Effector memory CD8-positive, alpha-beta T cell (primary cell): ENCODE measurements at regions not wholly inside any gene's neighbourhood (a gene's known extent, or its start where the extent isn't known, plus 50 kb on each side); places are given as distances from the start of the nearest gene placed in this dataset.

ENCODE experiments used
- ATAC-seq: fragments of 150-1000 bp; cut with Tn5 transposase; replicated peaks from 2 replicates; pipeline ENCODE4 v1.10.0; 2021; ENCODE audit warnings: mild to moderate bottlenecking, moderate library complexity
- DNase-seq, 3 experiments: peaks; one replicate each; pipeline ENCODE4 v3.0.0; 2021
- H3K27ac Mint-ChIP-seq, 2 donors: one replicate each; pipeline ENCODE4 v1.8.0; 2022; ENCODE audit warnings: mild to moderate bottlenecking in 2 of 2, mixed read lengths in 2 of 2, moderate library complexity in 2 of 2
- H3K27me3 Mint-ChIP-seq, 2 donors: one replicate each; pipeline ENCODE4 v1.8.0; 2022; ENCODE audit warnings: mixed read lengths in 2 of 2
- H3K36me3 Mint-ChIP-seq: one replicate; pipeline ENCODE4 v1.8.0; 2022; ENCODE audit warnings: mild to moderate bottlenecking, moderate library complexity, mixed read lengths; ENCODE audit not compliant: insufficient read depth
- H3K4me1 Mint-ChIP-seq, 2 donors: one replicate each; pipeline ENCODE4 v1.8.0; 2022; ENCODE audit warnings: low read depth in 2 of 2, mixed read lengths in 2 of 2
- H3K4me3 Mint-ChIP-seq, 2 donors: one replicate each; pipeline ENCODE4 v1.8.0; 2022; ENCODE audit warnings: mild to moderate bottlenecking in 2 of 2, mixed read lengths in 2 of 2, moderate library complexity in 2 of 2
- H3K9me3 Mint-ChIP-seq, 2 donors: one replicate each; pipeline ENCODE4 v1.8.0; 2022; ENCODE audit warnings: mixed read lengths in 2 of 2

GRCh38 chr12:67451206-67451605 is 182.0 kb downstream of the CAND1 start:
- no peaks in the 10 kb centered on the region for H3K36me3 Mint-ChIP-seq
- H3K27me3 Mint-ChIP-seq: no peaks in the 10 kb centered on the region
- peaks cover 26 to 35% of the 10 kb centered on the region in 2 donors for H3K4me1 Mint-ChIP-seq
- peak overlapping the region in 1 of 2 donors; percentile 68 for H3K27ac Mint-ChIP-seq
- H3K9me3 Mint-ChIP-seq: no peaks in the 10 kb centered on the region
- ATAC-seq (no peak), DNase-seq (no peak)
- H3K4me3 Mint-ChIP-seq: peak overlapping the region in 1 of 2 donors; percentile 15

GRCh38 chr12:67452119-67452805 is 183.1 kb downstream of the CAND1 start:
- Mint-ChIP-seq H3K4me3 (peak overlapping the region in 1 of 2 donors; percentile 0), H3K4me1 (peaks cover 26 to 35% of the 10 kb centered on the region in 2 donors), H3K36me3 (no peaks in the 10 kb centered on the region), H3K27ac (peak overlapping the region; percentile 47 to 74), H3K9me3 (no peaks in the 10 kb centered on the region), H3K27me3 (peaks cover 0 to 2% of the 10 kb centered on the region in 2 donors)
- DNase-seq (no peak), ATAC-seq (peak; percentile 62)

- H3K27me3 Mint-ChIP-seq: peaks cover 0 to 7% of the 10 kb centered on the region in 2 donors
- no peaks in the 10 kb centered on the region for H3K9me3 Mint-ChIP-seq
- peaks cover 26 to 35% of the 10 kb centered on the region in 2 donors for H3K4me1 Mint-ChIP-seq
- DNase-seq (no peak), ATAC-seq (no peak)
- no peak overlapping the region for H3K27ac Mint-ChIP-seq
- H3K4me3 Mint-ChIP-seq: no peak overlapping the region
- H3K36me3 Mint-ChIP-seq: no peaks in the 10 kb centered on the region
Observed at GRCh38 chr12:67453191-67453590, 184.0 kb downstream of the CAND1 start.

GRCh38 chr12:67455236-67455635 is 186.1 kb downstream of the CAND1 start:
- ATAC-seq (no peak), DNase-seq (no peak)
- Mint-ChIP-seq H3K27ac (no peak overlapping the region), H3K36me3 (no peaks in the 10 kb centered on the region), H3K4me1 (peaks cover 12 to 15% of the 10 kb centered on the region in 2 donors), H3K27me3 (peaks cover 0 to 7% of the 10 kb centered on the region in 2 donors), H3K9me3 (no peaks in the 10 kb centered on the region), H3K4me3 (no peak overlapping the region)

- DNase-seq: no peak
- no peak overlapping the region for H3K27ac Mint-ChIP-seq
- ATAC-seq: no peak
- H3K4me1 Mint-ChIP-seq: peaks cover 4 to 7% of the 10 kb centered on the region in 2 donors
- H3K4me3 Mint-ChIP-seq: no peak overlapping the region
- no peaks in the 10 kb centered on the region for H3K9me3 Mint-ChIP-seq
- no peaks in the 10 kb centered on the region for H3K36me3 Mint-ChIP-seq
- peaks cover 0 to 7% of the 10 kb centered on the region in 2 donors for H3K27me3 Mint-ChIP-seq
Observed at GRCh38 chr12:67456431-67456901, 187.3 kb downstream of the CAND1 start.

GRCh38 chr12:67457136-67457535 is 188.0 kb downstream of the CAND1 start:
- H3K4me1 Mint-ChIP-seq: peaks cover 3 to 5% of the 10 kb centered on the region in 2 donors
- peaks cover 0 to 7% of the 10 kb centered on the region in 2 donors for H3K27me3 Mint-ChIP-seq
- H3K9me3 Mint-ChIP-seq: no peaks in the 10 kb centered on the region
- no peak for ATAC-seq
- H3K27ac Mint-ChIP-seq: no peak overlapping the region
- no peaks in the 10 kb centered on the region for H3K36me3 Mint-ChIP-seq
- no peak overlapping the region for H3K4me3 Mint-ChIP-seq
- DNase-seq: no peak

- Mint-ChIP-seq H3K4me3 (no peak overlapping the region), H3K36me3 (no peaks in the 10 kb centered on the region), H3K27me3 (peaks cover 0 to 7% of the 10 kb centered on the region in 2 donors), H3K4me1 (no peaks in the 10 kb centered on the region), H3K9me3 (no peaks in the 10 kb centered on the region), H3K27ac (no peak overlapping the region)
- no peak for DNase-seq
- ATAC-seq: no peak
Observed at GRCh38 chr12:67457778-67458665, 188.9 kb downstream of the CAND1 start.

GRCh38 chr12:67459173-67459572 is 189.4 kb upstream of the DYRK2 start:
- H3K27ac Mint-ChIP-seq: no peak overlapping the region
- no peaks in the 10 kb centered on the region for H3K9me3 Mint-ChIP-seq
- no peak overlapping the region for H3K4me3 Mint-ChIP-seq
- no peak for ATAC-seq
- peaks cover 0 to 7% of the 10 kb centered on the region in 2 donors for H3K27me3 Mint-ChIP-seq
- H3K4me1 Mint-ChIP-seq: no peaks in the 10 kb centered on the region
- no peaks in the 10 kb centered on the region for H3K36me3 Mint-ChIP-seq
- no peak for DNase-seq

- DNase-seq: no peak
- peaks cover 0 to 7% of the 10 kb centered on the region in 2 donors for H3K27me3 Mint-ChIP-seq
- H3K9me3 Mint-ChIP-seq: peaks cover 0 to 2% of the 10 kb centered on the region in 2 donors
- no peaks in the 10 kb centered on the region for H3K36me3 Mint-ChIP-seq
- no peak for ATAC-seq
- H3K27ac Mint-ChIP-seq: no peak overlapping the region
- H3K4me3 Mint-ChIP-seq: no peak overlapping the region
- H3K4me1 Mint-ChIP-seq: no peaks in the 10 kb centered on the region
Observed at GRCh38 chr12:67459578-67459977, 189.0 kb upstream of the DYRK2 start.

GRCh38 chr12:67460388-67460787 is 188.2 kb upstream of the DYRK2 start:
- H3K4me3 Mint-ChIP-seq: no peak overlapping the region
- ATAC-seq (no peak), DNase-seq (no peak)
- H3K27ac Mint-ChIP-seq: no peak overlapping the region
- peaks cover 0 to 7% of the 10 kb centered on the region in 2 donors for H3K27me3 Mint-ChIP-seq
- H3K36me3 Mint-ChIP-seq: no peaks in the 10 kb centered on the region
- no peaks in the 10 kb centered on the region for H3K4me1 Mint-ChIP-seq
- peaks cover 0 to 2% of the 10 kb centered on the region in 2 donors for H3K9me3 Mint-ChIP-seq

GRCh38 chr12:67468549-67469245 is 179.8 kb upstream of the DYRK2 start:
- H3K36me3 Mint-ChIP-seq: no peaks in the 10 kb centered on the region
- H3K4me1 Mint-ChIP-seq: peaks cover 0 to 1% of the 10 kb centered on the region in 2 donors
- H3K27ac Mint-ChIP-seq: no peak overlapping the region
- DNase-seq (no peak), ATAC-seq (no peak)
- no peaks in the 10 kb centered on the region for H3K27me3 Mint-ChIP-seq
- H3K4me3 Mint-ChIP-seq: no peak overlapping the region
- peaks cover 7 to 8% of the 10 kb centered on the region in 2 donors for H3K9me3 Mint-ChIP-seq

- Mint-ChIP-seq H3K4me3 (no peak overlapping the region), H3K4me1 (peaks cover 0 to 1% of the 10 kb centered on the region in 2 donors), H3K9me3 (peaks cover 7% of the 10 kb centered on the region in 2 donors), H3K27ac (no peak overlapping the region), H3K36me3 (no peaks in the 10 kb centered on the region), H3K27me3 (no peaks in the 10 kb centered on the region)
- ATAC-seq (no peak), DNase-seq (no peak)
Observed at GRCh38 chr12:67469666-67470065, 178.9 kb upstream of the DYRK2 start.

- Mint-ChIP-seq H3K4me1 (peaks cover 0 to 1% of the 10 kb centered on the region in 2 donors), H3K9me3 (peaks cover 2 to 5% of the 10 kb centered on the region in 2 donors), H3K27ac (no peak overlapping the region), H3K27me3 (no peaks in the 10 kb centered on the region), H3K4me3 (no peak overlapping the region), H3K36me3 (no peaks in the 10 kb centered on the region)
- ATAC-seq: no peak
- no peak for DNase-seq
Observed at GRCh38 chr12:67471810-67472209, 176.7 kb upstream of the DYRK2 start.
